Breast epithelium (tissue), 3 donors: ENCODE measurements at regions not wholly inside any gene's neighbourhood (a gene's known extent, or its start where the extent isn't known, plus 50 kb on each side); places are given as distances from the start of the nearest gene placed in this dataset.

Experiments
- CTCF ChIP-seq, 3 donors: fragments of 450-650 bp; IDR thresholded peaks; one replicate each; pipeline ENCODE4 v1.5.1; 2016 to 2017; ENCODE audit warnings: antibody characterized with exemption in 3 of 3, mild to moderate bottlenecking in 3 of 3, moderate library complexity in 3 of 3
- POLR2A ChIP-seq: fragments of 450-650 bp; IDR thresholded peaks from one replicate; pipeline ENCODE4 v1.6.1; 2016; ENCODE audit warnings: antibody characterized with exemption, mild to moderate bottlenecking, moderate library complexity
- POLR2AphosphoS5 ChIP-seq, 3 donors: sonication (generic); formaldehyde crosslinking; IDR thresholded peaks; one replicate each; pipeline ENCODE4 v1.6.1; 2017; ENCODE audit warnings: antibody characterized with exemption in 3 of 3

DNA sequence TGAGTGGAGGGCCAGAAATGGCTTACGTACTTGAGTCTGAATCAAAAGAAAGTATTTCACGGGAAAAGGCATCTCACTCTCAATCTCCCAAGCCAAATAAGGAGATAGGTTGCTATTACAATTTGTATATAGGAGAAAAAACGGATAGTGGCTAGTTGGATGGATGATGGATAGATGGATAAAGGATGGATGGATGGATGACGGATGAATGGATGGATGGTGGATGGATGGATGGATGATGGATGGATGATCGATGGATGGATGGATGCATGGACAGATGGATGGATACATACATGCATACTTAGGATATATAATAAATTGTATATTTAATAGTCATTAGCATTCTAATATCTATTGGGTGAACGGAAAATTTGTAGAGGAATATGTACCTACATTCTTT, 82.2 kb upstream of the NRP1 start:
- TF ChIP-seq CTCF (IDR thresholded peaks at IDR 0.05) (no peak), POLR2A (no peak), POLR2AphosphoS5 (IDR thresholded peaks at IDR 0.05) (no peak)
